NCI-H2171 (cell line): ENCODE measurements at regions not wholly inside any gene's neighbourhood (a gene's known extent, or its start where the extent isn't known, plus 50 kb on each side); places are given as distances from the start of the nearest gene placed in this dataset.
A peak's percentile ranks its signal among the peaks of the same experiment; 100 is the strongest.

Experiments used
- DNase-seq: peaks from one replicate; lab custom pipeline; 2025; lab: John Stamatoyannopoulos, UW

- DNase-seq, result no peak
Observed at GRCh38 chr1:17932164-17932563, 175.4 kb upstream of the IGSF21 start.

GRCh38 chr1:17933501-17933900, 174.1 kb upstream of the IGSF21 start:
- no peak for DNase-seq

- no peak for DNase-seq
Observed at GRCh38 chr1:17933971-17934370, 173.6 kb upstream of the IGSF21 start.

DNA sequence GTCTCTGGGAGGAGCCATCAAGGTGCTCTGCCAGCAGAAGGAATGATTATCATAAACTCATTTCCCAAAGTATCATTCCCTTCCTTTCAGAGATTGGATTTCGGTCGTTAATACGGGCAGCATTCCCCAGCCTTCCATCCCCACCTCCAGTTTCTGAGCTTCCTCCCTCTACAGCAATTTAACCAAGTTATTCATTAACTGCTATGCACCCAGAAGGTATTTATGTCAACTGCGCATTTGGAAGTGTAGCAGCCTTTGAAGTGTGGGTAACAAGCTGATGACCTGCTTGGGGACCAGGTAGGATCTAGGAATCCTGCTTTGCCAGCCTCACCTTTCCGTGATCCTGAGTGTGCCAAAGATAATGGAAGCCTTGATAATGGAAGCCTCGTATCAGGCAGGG, 172.4 kb upstream of the IGSF21 start:
- no peak for DNase-seq

- DNase-seq, result no peak
Observed at GRCh38 chr1:17941431-17942189, 166.0 kb upstream of the IGSF21 start.

GRCh38 chr1:17943506-17943905, 164.1 kb upstream of the IGSF21 start:
- no peak for DNase-seq

DNA sequence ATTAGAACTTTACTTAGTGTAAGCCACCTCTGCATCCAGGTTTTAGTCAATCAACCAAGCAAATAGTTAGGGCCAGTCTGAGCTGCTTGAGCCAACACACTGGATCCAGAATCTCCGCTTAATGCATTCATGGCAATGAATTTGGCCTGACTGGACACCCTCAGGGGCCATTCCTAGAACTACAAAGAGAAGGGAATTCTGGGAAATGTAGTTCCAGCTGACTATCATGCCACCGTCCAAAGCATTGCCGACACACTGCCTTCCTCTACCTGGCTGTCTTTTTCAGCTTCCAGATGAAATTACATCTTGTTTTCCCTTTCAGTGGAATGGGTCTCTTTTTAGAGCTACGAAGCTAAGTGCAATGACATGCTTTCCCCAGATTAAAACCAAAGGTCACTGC, 163.0 kb upstream of the IGSF21 start:
- DNase-seq, result no peak

- DNase-seq, result no peak
Observed at GRCh38 chr1:17946434-17946833, 161.2 kb upstream of the IGSF21 start.

- DNase-seq, result peak; percentile 71
Observed at GRCh38 chr1:17948594-17948993, 159.0 kb upstream of the IGSF21 start.

DNA sequence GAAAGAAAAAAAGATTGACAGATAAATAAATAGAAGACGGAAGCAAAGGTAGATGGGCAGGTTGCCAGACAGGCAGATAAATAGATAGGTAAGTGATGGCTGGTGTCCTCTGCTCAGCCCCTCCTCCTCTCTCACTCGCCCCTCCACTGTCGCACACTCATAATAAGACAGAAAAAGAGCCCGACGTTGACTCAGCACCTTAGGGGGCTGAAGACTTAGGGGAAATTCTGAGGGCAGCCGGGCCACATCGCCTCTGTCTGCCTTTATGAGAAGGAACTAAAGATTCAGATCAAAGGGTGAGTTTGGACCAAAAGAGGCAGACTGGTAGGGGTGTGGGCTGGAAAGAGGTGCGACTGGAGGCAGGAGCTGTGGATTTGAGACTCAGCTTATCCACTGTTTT, 158.1 kb upstream of the IGSF21 start:
- no peak for DNase-seq

- no peak for DNase-seq
Observed at GRCh38 chr1:17950728-17951127, 156.9 kb upstream of the IGSF21 start.

DNA sequence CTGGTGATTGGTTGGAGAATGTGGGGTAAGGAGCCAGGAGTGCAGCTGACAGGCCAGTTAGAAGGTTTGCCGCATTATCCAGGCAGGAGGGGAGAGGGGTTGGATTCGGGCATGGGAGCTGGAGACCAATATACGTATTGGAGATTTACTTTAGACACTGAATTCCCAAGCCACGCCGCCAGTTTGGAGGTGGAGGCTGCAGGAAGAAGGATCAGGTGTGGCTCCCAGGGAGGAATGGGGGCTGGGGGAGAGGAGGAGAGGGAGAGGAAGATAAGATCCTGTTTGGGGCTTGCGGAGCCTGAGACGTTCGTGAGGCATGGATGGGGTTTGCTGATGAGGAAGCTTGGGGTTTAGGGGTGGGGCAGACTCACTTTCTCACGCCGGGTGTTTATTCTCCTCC, 155.1 kb upstream of the IGSF21 start:
- DNase-seq, result no peak

DNA sequence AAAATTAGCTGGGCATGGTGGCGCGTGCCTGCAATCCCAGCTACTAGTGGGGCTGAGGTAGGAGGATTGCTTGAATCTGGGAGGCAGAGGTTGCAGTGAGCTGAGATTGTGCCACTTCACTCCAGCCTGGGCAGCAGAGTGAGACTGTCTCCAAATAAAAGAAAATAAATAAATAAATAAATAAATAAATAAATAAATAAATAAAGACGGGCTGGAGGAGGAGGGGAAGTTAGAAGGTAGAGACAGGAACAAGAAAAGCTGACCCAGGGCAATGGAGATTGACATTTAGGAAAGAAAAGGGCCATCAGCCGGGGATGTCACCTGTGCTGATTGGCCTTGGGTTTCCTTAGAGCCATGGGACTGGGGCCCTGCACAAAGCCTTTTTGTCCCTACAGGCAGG, 153.7 kb upstream of the IGSF21 start:
- no peak for DNase-seq

DNA sequence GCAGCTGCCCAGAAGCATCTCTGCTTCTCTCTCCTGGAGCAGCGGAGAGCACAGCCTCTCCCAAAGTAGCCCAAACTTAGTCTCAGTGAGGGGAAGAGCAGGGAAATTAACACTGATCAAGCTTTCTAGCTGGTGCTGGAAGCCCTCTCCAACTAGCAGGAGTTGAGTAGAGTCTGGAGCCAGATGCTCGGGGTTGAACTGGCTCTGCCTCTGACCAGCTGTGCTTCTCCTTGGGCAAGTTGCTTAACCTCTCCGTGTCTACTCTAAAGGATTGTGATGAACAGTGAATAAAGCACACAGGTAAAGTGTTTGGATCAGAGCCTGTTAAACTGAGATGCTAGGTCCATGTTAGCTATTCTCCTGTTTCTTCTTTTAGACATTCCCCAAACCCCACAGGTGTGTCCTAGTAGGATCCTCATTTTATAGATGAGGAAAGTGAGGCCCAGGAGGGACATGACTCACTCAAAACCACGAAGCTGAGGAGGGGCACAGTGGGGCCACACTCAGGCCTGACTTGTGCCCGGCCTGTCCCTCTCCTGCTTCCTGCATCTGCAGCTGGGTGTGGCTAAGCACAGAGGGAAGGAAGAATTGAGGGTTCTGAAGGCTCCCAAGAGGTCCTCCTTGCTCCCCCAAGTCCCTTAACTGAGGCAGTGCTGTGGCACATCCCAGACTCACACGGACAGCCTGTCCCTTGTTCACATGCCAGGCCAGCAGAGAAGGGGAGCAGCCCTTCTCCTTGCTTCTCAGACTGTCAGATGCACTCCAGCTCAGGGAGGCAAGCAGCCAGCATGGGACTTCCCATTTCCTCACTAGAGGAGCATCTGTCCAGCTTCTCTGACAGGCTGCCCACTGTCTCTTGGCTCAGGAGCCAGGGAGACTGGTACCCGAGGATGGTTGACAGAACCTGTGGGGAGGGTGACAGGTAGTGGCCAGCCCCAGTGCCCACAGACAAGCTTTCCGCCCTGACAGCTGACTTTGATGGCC, 152.0 kb upstream of the IGSF21 start:
- no peak for DNase-seq

DNA sequence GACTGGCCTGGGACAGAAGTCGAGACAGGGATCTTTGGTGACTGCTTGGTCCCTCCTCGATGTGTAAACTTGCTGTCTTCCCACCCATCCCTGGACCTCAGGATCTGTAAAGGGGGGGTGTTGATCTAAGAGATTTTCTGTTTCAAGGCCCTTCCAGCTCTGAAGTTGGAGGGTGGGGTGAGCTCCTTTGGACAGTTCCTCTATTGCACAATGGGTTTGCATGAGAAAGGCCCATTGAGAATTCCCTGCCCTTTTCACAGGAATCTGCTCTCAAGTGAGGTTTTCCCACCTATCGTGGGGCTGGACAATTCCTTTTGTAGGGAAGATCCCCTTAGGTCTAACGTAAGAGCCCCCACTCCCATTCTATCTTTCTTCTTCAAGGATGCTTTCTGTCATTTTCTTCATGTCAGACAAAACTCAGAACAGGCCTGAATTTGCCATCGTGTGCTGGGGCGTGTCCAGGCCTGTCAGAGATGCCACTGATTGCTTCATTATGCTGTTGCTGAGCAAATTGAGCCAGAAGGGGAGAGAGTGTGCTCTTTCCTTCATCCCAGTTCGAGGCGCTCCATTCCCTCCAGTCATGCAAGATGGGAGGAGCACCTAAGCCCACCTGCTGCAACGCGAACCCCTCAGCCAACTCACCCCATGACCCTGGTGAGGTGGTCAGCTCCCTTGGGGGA, 149.9 kb upstream of the IGSF21 start:
- DNase-seq, result peak; percentile 60

GRCh38 chr1:17958704-17959103, 148.9 kb upstream of the IGSF21 start:
- no peak for DNase-seq

DNA sequence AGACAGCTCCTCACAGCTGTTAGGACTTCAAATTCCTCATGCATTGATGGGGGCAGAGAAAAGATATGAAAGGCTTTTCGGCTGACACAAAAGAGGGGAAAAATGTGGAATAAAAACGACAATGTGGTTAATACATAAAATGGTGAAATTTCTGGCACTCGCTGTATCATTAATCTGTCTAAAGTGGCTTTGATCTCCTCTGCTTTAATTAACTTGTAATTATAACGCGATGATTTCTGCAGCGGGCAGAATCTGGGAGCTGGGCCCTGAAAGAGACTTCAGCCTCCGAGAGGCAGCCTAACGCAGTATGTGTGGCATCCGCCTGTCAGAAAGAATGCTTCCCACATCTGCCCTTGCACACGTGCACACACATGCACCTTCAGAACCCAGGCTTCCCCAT, 144.1 kb upstream of the IGSF21 start:
- no peak for DNase-seq

GRCh38 chr1:17965515-17966100, 142.0 kb upstream of the IGSF21 start:
- DNase-seq, result no peak

- DNase-seq, result no peak
Observed at GRCh38 chr1:17966341-17966740, 141.3 kb upstream of the IGSF21 start.

GRCh38 chr1:17967623-17968255, 139.9 kb upstream of the IGSF21 start:
- no peak for DNase-seq

GRCh38 chr1:17970757-17971156, 136.8 kb upstream of the IGSF21 start:
- no peak for DNase-seq

GRCh38 chr1:17973694-17974093, 133.9 kb upstream of the IGSF21 start:
- no peak for DNase-seq
